Gastrocnemius medialis (tissue), 4 donors: ENCODE measurements at regions not wholly inside any gene's neighbourhood (a gene's known extent, or its start where the extent isn't known, plus 50 kb on each side); places are given as distances from the start of the nearest gene placed in this dataset.

Source experiments
- CTCF ChIP-seq, 5 experiments: fragments of 450-650 bp in 3 of 5; fragments of 200-600 bp in 2 of 5; sonication (generic) in 2 of 5; IDR thresholded peaks in 4 of 5; conservative IDR thresholded peaks in 1 of 5; 1 replicate in 4 of 5; 2 replicates in 1 of 5; pipeline ENCODE4 v1.5.1; 2016 to 2019; ENCODE audit warnings: antibody characterized with exemption in 5 of 5, mild to moderate bottlenecking in 3 of 5, moderate library complexity in 3 of 5
- POLR2A ChIP-seq, 2 donors: fragments of 450-650 bp; IDR thresholded peaks; one replicate each; pipeline ENCODE4 v1.6.1; 2017; ENCODE audit warnings: antibody characterized with exemption in 2 of 2, mild to moderate bottlenecking in 2 of 2, moderate library complexity in 2 of 2

- TF ChIP-seq POLR2A (IDR thresholded peaks at IDR 0.05) (no peak), CTCF (IDR thresholded peaks at IDR 0.05 in 4 of 5, conservative IDR thresholded peaks at IDR 0.05 in 1 of 5) (no peak)
Observed at GRCh38 chr6:151698931-151699700, 108.4 kb upstream of the ESR1 start.
